Type B pancreatic cell (in vitro differentiated cells): ENCODE measurements at regions not wholly inside any gene's neighbourhood (a gene's known extent, or its start where the extent isn't known, plus 50 kb on each side); places are given as distances from the start of the nearest gene placed in this dataset.

Experiments used
- DNase-seq: peaks from one replicate; pipeline ENCODE4 v3.0.0; 2021; ENCODE audit warnings: mixed read lengths; ENCODE audit not compliant: unreplicated experiment; ENCODE audit errors: extremely low spot score
- H3K27ac Mint-ChIP-seq: 2 replicates; pipeline ENCODE4 v1.8.0; 2021; ENCODE audit warnings: mild to moderate bottlenecking, mixed read lengths
- H3K27me3 Mint-ChIP-seq: 2 replicates; pipeline ENCODE4 v1.8.0; 2021; ENCODE audit warnings: mixed read lengths
- H3K36me3 Mint-ChIP-seq: 2 replicates; pipeline ENCODE4 v1.8.0; 2021; ENCODE audit warnings: mixed read lengths
- H3K4me1 Mint-ChIP-seq: one replicate; pipeline ENCODE4 v1.8.0; 2021; ENCODE audit warnings: mixed read lengths; ENCODE audit not compliant: unreplicated experiment
- H3K4me3 Mint-ChIP-seq: 2 replicates; pipeline ENCODE4 v1.8.0; 2021; ENCODE audit warnings: mild to moderate bottlenecking, mixed read lengths
- H3K9me3 Mint-ChIP-seq: 2 replicates; pipeline ENCODE4 v1.8.0; 2021; ENCODE audit warnings: mixed read lengths
- TF ChIP-seq, protein P1 (sequence below): fragments of 200-600 bp; sonication (generic); conservative IDR thresholded peaks from 2 replicates; pipeline ENCODE4 v1.5.0; 2021; ENCODE audit warnings: antibody characterized with exemption, mild to moderate bottlenecking

DNA sequence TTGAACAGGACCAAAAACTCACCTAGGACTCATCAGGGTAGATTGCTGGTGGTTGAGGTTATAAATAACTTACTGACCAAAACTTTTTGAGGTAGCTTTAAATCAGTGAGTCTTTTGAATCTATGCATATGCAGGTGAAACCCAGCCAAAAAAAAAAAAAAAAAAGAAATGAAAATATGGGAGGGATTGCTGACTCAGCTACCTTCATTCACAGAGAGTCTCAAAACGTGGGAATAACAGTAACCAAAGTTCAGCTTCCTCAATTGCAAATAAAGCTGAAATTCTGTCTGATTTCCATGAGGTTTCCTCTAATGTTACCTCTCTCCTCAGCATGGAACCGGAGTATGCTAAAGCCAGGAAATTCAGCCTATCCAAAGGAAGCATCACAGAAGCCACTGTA lies 95.2 kb upstream of the SEMA6D start:
- H3K36me3 Mint-ChIP-seq = no peaks in the 10 kb centered on the region
- no peak overlapping the region for H3K4me3 Mint-ChIP-seq
- H3K9me3 Mint-ChIP-seq = no peaks in the 10 kb centered on the region
- no peak for DNase-seq
- H3K27ac Mint-ChIP-seq = no peak overlapping the region
- peaks cover 8% of the 10 kb centered on the region for H3K27me3 Mint-ChIP-seq
- TF ChIP-seq, protein P1, sequence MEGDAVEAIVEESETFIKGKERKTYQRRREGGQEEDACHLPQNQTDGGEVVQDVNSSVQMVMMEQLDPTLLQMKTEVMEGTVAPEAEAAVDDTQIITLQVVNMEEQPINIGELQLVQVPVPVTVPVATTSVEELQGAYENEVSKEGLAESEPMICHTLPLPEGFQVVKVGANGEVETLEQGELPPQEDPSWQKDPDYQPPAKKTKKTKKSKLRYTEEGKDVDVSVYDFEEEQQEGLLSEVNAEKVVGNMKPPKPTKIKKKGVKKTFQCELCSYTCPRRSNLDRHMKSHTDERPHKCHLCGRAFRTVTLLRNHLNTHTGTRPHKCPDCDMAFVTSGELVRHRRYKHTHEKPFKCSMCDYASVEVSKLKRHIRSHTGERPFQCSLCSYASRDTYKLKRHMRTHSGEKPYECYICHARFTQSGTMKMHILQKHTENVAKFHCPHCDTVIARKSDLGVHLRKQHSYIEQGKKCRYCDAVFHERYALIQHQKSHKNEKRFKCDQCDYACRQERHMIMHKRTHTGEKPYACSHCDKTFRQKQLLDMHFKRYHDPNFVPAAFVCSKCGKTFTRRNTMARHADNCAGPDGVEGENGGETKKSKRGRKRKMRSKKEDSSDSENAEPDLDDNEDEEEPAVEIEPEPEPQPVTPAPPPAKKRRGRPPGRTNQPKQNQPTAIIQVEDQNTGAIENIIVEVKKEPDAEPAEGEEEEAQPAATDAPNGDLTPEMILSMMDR = no peak
- H3K4me1 Mint-ChIP-seq = peaks cover 8% of the 10 kb centered on the region

DNA sequence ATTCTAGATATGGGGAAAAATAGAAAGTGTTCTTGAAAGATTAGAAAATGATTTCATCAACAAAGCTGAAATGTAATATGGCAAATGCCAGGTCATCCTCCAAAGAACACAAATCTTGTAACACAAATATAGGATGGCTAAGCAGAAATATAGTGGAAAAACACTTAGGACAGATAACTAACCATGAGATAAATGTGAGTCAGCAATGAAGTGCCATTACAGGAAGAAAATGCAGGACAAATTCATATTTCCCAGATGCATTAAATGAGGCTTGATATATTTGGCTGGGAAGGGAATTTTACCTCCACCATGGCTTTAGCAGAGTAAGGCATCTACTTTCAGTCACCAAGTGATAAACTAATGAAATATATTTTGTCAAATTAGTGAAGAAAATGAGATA lies 92.8 kb upstream of the SEMA6D start:
- Mint-ChIP-seq H3K27me3 (peaks cover 8% of the 10 kb centered on the region), H3K27ac (no peak overlapping the region), H3K36me3 (no peaks in the 10 kb centered on the region), H3K4me3 (no peak overlapping the region), H3K9me3 (no peaks in the 10 kb centered on the region), H3K4me1 (no peaks in the 10 kb centered on the region)
- TF ChIP-seq, protein P1 = no peak
- DNase-seq = no peak

DNA sequence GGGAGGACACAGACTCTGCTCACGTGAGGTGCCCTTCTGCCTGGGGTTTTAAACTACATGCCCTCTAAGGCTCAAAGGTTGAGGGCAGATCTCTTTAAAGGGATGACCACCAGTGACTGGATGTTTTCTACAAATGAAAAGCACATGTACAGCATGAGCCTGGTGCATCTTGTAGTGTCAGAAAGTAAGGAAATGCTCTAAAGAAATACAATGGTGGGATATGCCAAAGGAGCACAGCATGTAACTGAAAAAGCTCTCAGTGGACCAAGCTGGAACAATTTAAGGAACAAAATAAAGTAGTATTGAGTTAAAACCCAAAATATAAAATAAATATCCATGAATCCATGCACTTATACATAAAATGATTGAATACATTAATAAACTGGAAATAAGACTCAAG lies 78.3 kb upstream of the SEMA6D start:
- Mint-ChIP-seq H3K27me3 (peaks cover 11% of the 10 kb centered on the region), H3K27ac (no peak overlapping the region), H3K9me3 (no peaks in the 10 kb centered on the region), H3K4me3 (no peak overlapping the region), H3K4me1 (no peaks in the 10 kb centered on the region), H3K36me3 (no peaks in the 10 kb centered on the region)
- no peak for DNase-seq
- TF ChIP-seq, protein P1 = no peak

DNA sequence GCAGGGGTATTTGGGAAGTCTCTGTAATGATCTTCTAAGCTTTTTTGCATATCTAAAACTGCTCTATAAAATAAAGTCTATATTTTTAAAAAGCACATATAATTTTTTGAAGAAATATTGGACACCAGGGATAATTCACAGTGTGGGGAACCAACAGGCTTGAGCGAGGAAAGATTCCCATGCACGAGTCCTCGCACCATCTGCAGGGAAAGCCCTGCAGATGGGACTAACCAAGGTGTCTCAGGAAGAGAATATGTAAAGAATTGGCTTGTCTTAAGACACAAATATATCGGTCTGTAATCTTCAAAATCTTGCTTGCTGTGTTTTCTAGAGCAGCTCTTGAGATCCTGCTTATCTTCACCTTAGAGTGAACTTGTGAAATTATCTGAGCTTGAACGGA lies 77.2 kb upstream of the SEMA6D start:
- no peak overlapping the region for H3K27ac Mint-ChIP-seq
- no peak for DNase-seq

DNA sequence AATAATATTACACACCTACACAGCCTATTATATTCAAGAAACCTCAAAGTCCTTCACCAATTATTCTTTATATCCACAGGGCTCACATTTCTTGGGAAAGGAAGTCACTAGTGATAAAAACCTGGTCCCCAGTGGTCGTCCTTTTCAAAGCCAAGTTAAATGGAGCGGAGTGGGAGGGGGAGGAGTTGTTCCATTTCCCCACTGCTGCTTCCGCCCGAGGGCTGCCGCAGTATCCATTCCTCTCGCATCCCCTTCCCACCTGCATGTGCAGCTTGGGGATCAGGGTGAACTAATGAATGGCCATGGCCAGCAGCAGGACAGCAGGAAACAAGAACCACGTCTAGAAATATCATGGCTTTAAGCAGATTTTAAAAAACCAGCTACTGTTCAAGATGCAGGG lies 76.4 kb upstream of the SEMA6D start:
- Mint-ChIP-seq H3K27me3 (peaks cover 11% of the 10 kb centered on the region), H3K4me1 (no peaks in the 10 kb centered on the region), H3K27ac (no peak overlapping the region), H3K4me3 (no peak overlapping the region), H3K36me3 (no peaks in the 10 kb centered on the region), H3K9me3 (no peaks in the 10 kb centered on the region)
- TF ChIP-seq, protein P1 = no peak
- DNase-seq = no peak

More for the DNA sequence above, 77.2 kb upstream of the SEMA6D start:
- H3K27me3 Mint-ChIP-seq = peaks cover 11% of the 10 kb centered on the region
- H3K4me1 Mint-ChIP-seq = no peaks in the 10 kb centered on the region
- H3K4me3 Mint-ChIP-seq = no peak overlapping the region
- H3K9me3 Mint-ChIP-seq = no peaks in the 10 kb centered on the region
- H3K36me3 Mint-ChIP-seq = no peaks in the 10 kb centered on the region
- TF ChIP-seq, protein P1 = no peak

DNA sequence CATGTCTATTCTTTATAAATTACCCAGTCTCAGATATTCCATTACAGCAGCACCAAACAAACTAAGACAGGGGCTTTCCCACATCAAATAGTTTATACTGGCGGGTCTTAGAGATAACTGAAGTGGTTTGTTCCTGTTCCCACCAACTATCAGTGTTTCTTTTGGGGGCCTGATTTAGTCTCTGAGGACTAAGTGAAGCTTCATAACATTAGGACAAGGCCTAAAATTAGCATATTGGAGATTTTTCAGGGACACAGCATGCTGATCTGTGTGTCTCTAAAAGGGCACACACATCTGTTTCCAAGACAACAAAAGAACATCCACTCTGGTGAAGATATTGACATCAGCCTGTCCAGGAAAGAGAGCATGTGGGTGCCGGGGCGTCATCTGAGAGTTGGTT lies 72.6 kb upstream of the SEMA6D start:
- Mint-ChIP-seq H3K4me1 (no peaks in the 10 kb centered on the region), H3K27me3 (peaks cover 11% of the 10 kb centered on the region)
- TF ChIP-seq, protein P1 = no peak

More for the DNA sequence above, 72.6 kb upstream of the SEMA6D start:
- DNase-seq = no peak
- Mint-ChIP-seq H3K9me3 (no peaks in the 10 kb centered on the region), H3K4me3 (no peak overlapping the region), H3K27ac (no peak overlapping the region), H3K36me3 (no peaks in the 10 kb centered on the region)
